ENCODE measurements at regions not wholly inside any gene's neighbourhood (a gene's known extent, or its start where the extent isn't known, plus 50 kb on each side); places are given as distances from the start of the nearest gene placed in this dataset.
"Not testable (repeated sequence)": the region's sequence is repeated elsewhere in the genome, so short reads cannot be mapped to it uniquely, and the experiment has no call there.

GRCh38 chr11:3467599-3467998 lies 88.7 kb upstream of the ZNF195 start:
- H3K36me3 ChIP-seq; H3K4me1 ChIP-seq (ENCODE audit: control insufficient read depth in 1 of 2, low read depth in 2 of 2); ATAC-seq (ENCODE audit: insufficient number of reproducible peaks, low FRiP score, low read depth); DNase-seq (ENCODE audit: low spot score); H3K4me3 ChIP-seq; H3K27ac ChIP-seq; H3K27me3 ChIP-seq (replicated peaks; ENCODE audit: insufficient read depth); H3K9me3 ChIP-seq: not testable (repeated sequence)

- ATAC-seq (ENCODE audit: insufficient number of reproducible peaks, low FRiP score, low read depth); H3K9me3 ChIP-seq; H3K4me1 ChIP-seq (ENCODE audit: control insufficient read depth in 1 of 2, low read depth in 2 of 2); DNase-seq (ENCODE audit: low spot score); H3K27me3 ChIP-seq (replicated peaks; ENCODE audit: insufficient read depth); H3K27ac ChIP-seq; H3K36me3 ChIP-seq; H3K4me3 ChIP-seq: not testable (repeated sequence)
These were observed 76.7 kb upstream of the ZNF195 start for GRCh38 chr11:3455666-3456065.

GRCh38 chr11:3454844-3455243 lies 75.9 kb upstream of the ZNF195 start:
- peak; percentile 83 for TF ChIP-seq CTCF (IDR thresholded peaks at IDR 0.05)
- DNase-seq (ENCODE audit: low spot score): peak; percentile 18
- H3K36me3 ChIP-seq; H3K27ac ChIP-seq; ATAC-seq (ENCODE audit: insufficient number of reproducible peaks, low FRiP score, low read depth); H3K9me3 ChIP-seq; H3K4me1 ChIP-seq (ENCODE audit: control insufficient read depth in 1 of 2, low read depth in 2 of 2); H3K27me3 ChIP-seq (replicated peaks; ENCODE audit: insufficient read depth): not testable (repeated sequence)
- H3K4me3 ChIP-seq: peak overlapping the region; percentile 45

- H3K27ac ChIP-seq; H3K4me1 ChIP-seq (ENCODE audit: control insufficient read depth in 1 of 2, low read depth in 2 of 2); H3K9me3 ChIP-seq; H3K27me3 ChIP-seq (replicated peaks; ENCODE audit: insufficient read depth); ATAC-seq (ENCODE audit: insufficient number of reproducible peaks, low FRiP score, low read depth); H3K36me3 ChIP-seq; H3K4me3 ChIP-seq; DNase-seq (ENCODE audit: low spot score): not testable (repeated sequence)
These were observed 74.8 kb upstream of the ZNF195 start for GRCh38 chr11:3453596-3454256.

- ATAC-seq (ENCODE audit: insufficient number of reproducible peaks, low FRiP score, low read depth); H3K27ac ChIP-seq; H3K4me3 ChIP-seq; DNase-seq (ENCODE audit: low spot score); H3K27me3 ChIP-seq (replicated peaks; ENCODE audit: insufficient read depth); H3K9me3 ChIP-seq; H3K4me1 ChIP-seq (ENCODE audit: control insufficient read depth in 1 of 2, low read depth in 2 of 2); H3K36me3 ChIP-seq: not testable (repeated sequence)
These were observed 71.9 kb upstream of the ZNF195 start for GRCh38 chr11:3450822-3451221.

GRCh38 chr11:3445535-3445934 lies 66.6 kb upstream of the ZNF195 start:
- not testable (repeated sequence) for H3K36me3 ChIP-seq; DNase-seq (ENCODE audit: low spot score); H3K27ac ChIP-seq; H3K27me3 ChIP-seq (replicated peaks; ENCODE audit: insufficient read depth); H3K4me3 ChIP-seq; H3K4me1 ChIP-seq (ENCODE audit: control insufficient read depth in 1 of 2, low read depth in 2 of 2); H3K9me3 ChIP-seq; ATAC-seq (ENCODE audit: insufficient number of reproducible peaks, low FRiP score, low read depth)

GRCh38 chr11:3444420-3444744 lies 65.4 kb upstream of the ZNF195 start:
- not testable (repeated sequence) for H3K36me3 ChIP-seq; ATAC-seq (ENCODE audit: insufficient number of reproducible peaks, low FRiP score, low read depth); H3K27ac ChIP-seq; H3K4me3 ChIP-seq; H3K9me3 ChIP-seq; DNase-seq (ENCODE audit: low spot score); H3K27me3 ChIP-seq (replicated peaks; ENCODE audit: insufficient read depth); H3K4me1 ChIP-seq (ENCODE audit: control insufficient read depth in 1 of 2, low read depth in 2 of 2)

GRCh38 chr11:3443700-3444419 lies 64.9 kb upstream of the ZNF195 start:
- not testable (repeated sequence) for ATAC-seq (ENCODE audit: insufficient number of reproducible peaks, low FRiP score, low read depth); H3K4me3 ChIP-seq; H3K27ac ChIP-seq; H3K27me3 ChIP-seq (replicated peaks; ENCODE audit: insufficient read depth); H3K9me3 ChIP-seq; DNase-seq (ENCODE audit: low spot score); H3K36me3 ChIP-seq; H3K4me1 ChIP-seq (ENCODE audit: control insufficient read depth in 1 of 2, low read depth in 2 of 2)

GRCh38 chr11:3437441-3437840 lies 58.5 kb upstream of the ZNF195 start:
- not testable (repeated sequence) for H3K27ac ChIP-seq; H3K27me3 ChIP-seq (replicated peaks; ENCODE audit: insufficient read depth); H3K36me3 ChIP-seq; H3K9me3 ChIP-seq; H3K4me3 ChIP-seq; H3K4me1 ChIP-seq (ENCODE audit: control insufficient read depth in 1 of 2, low read depth in 2 of 2); DNase-seq (ENCODE audit: low spot score); ATAC-seq (ENCODE audit: insufficient number of reproducible peaks, low FRiP score, low read depth)
